ENCODE measurements at regions not wholly inside any gene's neighbourhood (a gene's known extent, or its start where the extent isn't known, plus 50 kb on each side); places are given as distances from the start of the nearest gene placed in this dataset.

- peak overlapping the region in 1 of 3 donors; percentile 10 for H3K4me3 ChIP-seq (ENCODE audit: low read length in 3 of 3)
- H3K27ac ChIP-seq (ENCODE audit: low read depth in 2 of 2, low read length in 2 of 2) = no peak overlapping the region
- DNase-seq (peak in 1 of 5 donors; percentile 27), FAIRE-seq (no peak)
- H3K27me3 ChIP-seq (ENCODE audit: control insufficient read depth, insufficient read depth, low read length) = no peaks in the 10 kb centered on the region
- intact Hi-C loops (cut with DNase I) = no loop called here
- TF ChIP-seq CTCF (IDR thresholded peaks at IDR 0.05; ENCODE audit: borderline replicate concordance, extremely low read depth, insufficient read depth) = no peak
- no peak overlapping the region for H3K9ac ChIP-seq (ENCODE audit: low read length in 3 of 3)
- peaks cover 0 to 5% (median 0%) of the 10 kb centered on the region in 3 donors for H3K9me3 ChIP-seq (ENCODE audit: control insufficient read depth in 2 of 3, insufficient read depth in 1 of 3, low read length in 3 of 3)
- no peaks in the 10 kb centered on the region for H3K4me1 ChIP-seq (ENCODE audit: control insufficient read depth in 2 of 3, insufficient read depth in 2 of 3, low read depth in 1 of 3, low read length in 3 of 3)
- H3K36me3 ChIP-seq (ENCODE audit: control insufficient read depth in 2 of 3, insufficient read depth in 3 of 3, low read length in 3 of 3) = no peaks in the 10 kb centered on the region
Measured at GRCh38 chr3:150074277-150074676, 103.6 kb upstream of the PFN2 start.

GRCh38 chr3:150073513-150073912, 102.8 kb upstream of the PFN2 start:
- Histone ChIP-seq H3K9ac (ENCODE audit: low read length in 3 of 3) (no peak overlapping the region), H3K4me1 (ENCODE audit: control insufficient read depth in 2 of 3, insufficient read depth in 2 of 3, low read depth in 1 of 3, low read length in 3 of 3) (no peaks in the 10 kb centered on the region), H3K27ac (ENCODE audit: low read depth in 2 of 2, low read length in 2 of 2) (no peak overlapping the region), H3K36me3 (ENCODE audit: control insufficient read depth in 2 of 3, insufficient read depth in 3 of 3, low read length in 3 of 3) (no peaks in the 10 kb centered on the region), H3K27me3 (ENCODE audit: control insufficient read depth, insufficient read depth, low read length) (no peaks in the 10 kb centered on the region), H3K4me3 (ENCODE audit: low read length in 3 of 3) (no peak overlapping the region), H3K9me3 (ENCODE audit: control insufficient read depth in 2 of 3, insufficient read depth in 1 of 3, low read length in 3 of 3) (peaks cover 0 to 5% (median 0%) of the 10 kb centered on the region in 3 donors)
- TF ChIP-seq CTCF (IDR thresholded peaks at IDR 0.05; ENCODE audit: borderline replicate concordance, extremely low read depth, insufficient read depth) = no peak
- intact Hi-C loops (cut with DNase I) = no loop called here
- FAIRE-seq (no peak), DNase-seq (no peak)

- Histone ChIP-seq H3K36me3 (ENCODE audit: control insufficient read depth in 2 of 3, insufficient read depth in 3 of 3, low read length in 3 of 3) (no peaks in the 10 kb centered on the region), H3K27ac (ENCODE audit: low read depth in 2 of 2, low read length in 2 of 2) (no peak overlapping the region), H3K9ac (ENCODE audit: low read length in 3 of 3) (no peak overlapping the region), H3K4me1 (ENCODE audit: control insufficient read depth in 2 of 3, insufficient read depth in 2 of 3, low read depth in 1 of 3, low read length in 3 of 3) (no peaks in the 10 kb centered on the region), H3K4me3 (ENCODE audit: low read length in 3 of 3) (no peak overlapping the region), H3K9me3 (ENCODE audit: control insufficient read depth in 2 of 3, insufficient read depth in 1 of 3, low read length in 3 of 3) (peaks cover 0 to 5% (median 0%) of the 10 kb centered on the region in 3 donors), H3K27me3 (ENCODE audit: control insufficient read depth, insufficient read depth, low read length) (no peaks in the 10 kb centered on the region)
- no peak for TF ChIP-seq CTCF (IDR thresholded peaks at IDR 0.05; ENCODE audit: borderline replicate concordance, extremely low read depth, insufficient read depth)
- intact Hi-C loops (cut with DNase I) = no loop called here
- DNase-seq = no peak
- no peak for FAIRE-seq
Measured at GRCh38 chr3:150073031-150073430, 102.3 kb upstream of the PFN2 start.

GRCh38 chr3:150072576-150072975, 101.9 kb upstream of the PFN2 start:
- Histone ChIP-seq H3K4me3 (ENCODE audit: low read length in 3 of 3) (no peak overlapping the region), H3K9ac (ENCODE audit: low read length in 3 of 3) (no peak overlapping the region), H3K27me3 (ENCODE audit: control insufficient read depth, insufficient read depth, low read length) (no peaks in the 10 kb centered on the region), H3K27ac (ENCODE audit: low read depth in 2 of 2, low read length in 2 of 2) (no peak overlapping the region), H3K9me3 (ENCODE audit: control insufficient read depth in 2 of 3, insufficient read depth in 1 of 3, low read length in 3 of 3) (peaks cover 0 to 5% (median 0%) of the 10 kb centered on the region in 3 donors), H3K36me3 (ENCODE audit: control insufficient read depth in 2 of 3, insufficient read depth in 3 of 3, low read length in 3 of 3) (no peaks in the 10 kb centered on the region), H3K4me1 (ENCODE audit: control insufficient read depth in 2 of 3, insufficient read depth in 2 of 3, low read depth in 1 of 3, low read length in 3 of 3) (no peaks in the 10 kb centered on the region)
- TF ChIP-seq CTCF (IDR thresholded peaks at IDR 0.05; ENCODE audit: borderline replicate concordance, extremely low read depth, insufficient read depth) = no peak
- FAIRE-seq (no peak), DNase-seq (no peak)
- intact Hi-C loops (cut with DNase I) = no loop called here

Measured in kidney (tissue), 13 donors.